Transverse colon (tissue), 4 donors: ENCODE measurements at regions not wholly inside any gene's neighbourhood (a gene's known extent, or its start where the extent isn't known, plus 50 kb on each side); places are given as distances from the start of the nearest gene placed in this dataset.

Experiments
- EP300 ChIP-seq: sonication (generic); formaldehyde crosslinking; IDR thresholded peaks from one replicate; pipeline ENCODE4 v1.6.1; 2017; ENCODE audit warnings: antibody characterized with exemption, low read depth
- POLR2A ChIP-seq: fragments of 450-650 bp; IDR thresholded peaks from one replicate; pipeline ENCODE4 v1.6.1; 2016; ENCODE audit warnings: antibody characterized with exemption, mild to moderate bottlenecking, moderate library complexity
- POLR2AphosphoS5 ChIP-seq, 3 donors: sonication (generic); formaldehyde crosslinking; IDR thresholded peaks; one replicate each; pipeline ENCODE4 v1.6.1; 2016; ENCODE audit warnings: antibody characterized with exemption in 3 of 3
- TF ChIP-seq, protein P1 (sequence below), 5 experiments: fragments of 200-600 bp in 3 of 5; fragments of 450-650 bp in 2 of 5; sonication (generic) in 3 of 5; IDR thresholded peaks; 1 replicate in 2 of 5; 2 replicates in 3 of 5; pipeline ENCODE4 v1.5.1; 2016 to 2017; ENCODE audit warnings: antibody characterized with exemption in 5 of 5, inconsistent platforms in 3 of 5, mild to moderate bottlenecking in 2 of 5, moderate library complexity in 1 of 5

- TF ChIP-seq POLR2AphosphoS5 (IDR thresholded peaks at IDR 0.05) (no peak), POLR2A (no peak), EP300 (no peak)
- TF ChIP-seq, protein P1, sequence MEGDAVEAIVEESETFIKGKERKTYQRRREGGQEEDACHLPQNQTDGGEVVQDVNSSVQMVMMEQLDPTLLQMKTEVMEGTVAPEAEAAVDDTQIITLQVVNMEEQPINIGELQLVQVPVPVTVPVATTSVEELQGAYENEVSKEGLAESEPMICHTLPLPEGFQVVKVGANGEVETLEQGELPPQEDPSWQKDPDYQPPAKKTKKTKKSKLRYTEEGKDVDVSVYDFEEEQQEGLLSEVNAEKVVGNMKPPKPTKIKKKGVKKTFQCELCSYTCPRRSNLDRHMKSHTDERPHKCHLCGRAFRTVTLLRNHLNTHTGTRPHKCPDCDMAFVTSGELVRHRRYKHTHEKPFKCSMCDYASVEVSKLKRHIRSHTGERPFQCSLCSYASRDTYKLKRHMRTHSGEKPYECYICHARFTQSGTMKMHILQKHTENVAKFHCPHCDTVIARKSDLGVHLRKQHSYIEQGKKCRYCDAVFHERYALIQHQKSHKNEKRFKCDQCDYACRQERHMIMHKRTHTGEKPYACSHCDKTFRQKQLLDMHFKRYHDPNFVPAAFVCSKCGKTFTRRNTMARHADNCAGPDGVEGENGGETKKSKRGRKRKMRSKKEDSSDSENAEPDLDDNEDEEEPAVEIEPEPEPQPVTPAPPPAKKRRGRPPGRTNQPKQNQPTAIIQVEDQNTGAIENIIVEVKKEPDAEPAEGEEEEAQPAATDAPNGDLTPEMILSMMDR (IDR thresholded peaks at IDR 0.05) = no peak
Measured at GRCh38 chr10:8811201-8811600, 756.7 kb downstream of the GATA3 start.
